Fibroblast of villous mesenchyme (primary cell): ENCODE measurements at regions not wholly inside any gene's neighbourhood (a gene's known extent, or its start where the extent isn't known, plus 50 kb on each side); places are given as distances from the start of the nearest gene placed in this dataset.

ENCODE experiments used
- DNase-seq: peaks from one replicate; pipeline ENCODE4 v3.0.0-alpha.2; 2010; ENCODE audit warnings: low read depth
- H3K4me3 ChIP-seq: 2 replicates; pipeline ENCODE4 v1.5.1; 2011; ENCODE audit warnings: low read depth, mild to moderate bottlenecking, low read length
- CTCF ChIP-seq: IDR thresholded peaks from 2 replicates; pipeline ENCODE4 v1.5.1; 2012; ENCODE audit warnings: low read depth, mild to moderate bottlenecking, low read length; ENCODE audit not compliant: insufficient read depth

GRCh38 chr7:46493196-46493595, 572.1 kb upstream of the IGFBP3 start:
- no peak overlapping the region for H3K4me3 ChIP-seq
- no peak for DNase-seq
- TF ChIP-seq CTCF: peak; percentile 7

GRCh38 chr7:46492466-46492865, 571.4 kb upstream of the IGFBP3 start:
- H3K4me3 ChIP-seq: no peak overlapping the region
- no peak for DNase-seq
- no peak for TF ChIP-seq CTCF

- no peak for DNase-seq
- no peak overlapping the region for H3K4me3 ChIP-seq
- no peak for TF ChIP-seq CTCF
Measured at GRCh38 chr7:46490406-46490805, 569.3 kb upstream of the IGFBP3 start.

GRCh38 chr7:46489106-46489505, 568.0 kb upstream of the IGFBP3 start:
- DNase-seq: no peak
- no peak for TF ChIP-seq CTCF

GRCh38 chr7:46488607-46489006, 567.5 kb upstream of the IGFBP3 start:
- DNase-seq: no peak
- no peak for TF ChIP-seq CTCF

More at GRCh38 chr7:46489106-46489505, 568.0 kb upstream of the IGFBP3 start:
- H3K4me3 ChIP-seq: no peak overlapping the region

GRCh38 chr7:46486256-46487206, 565.5 kb upstream of the IGFBP3 start:
- H3K4me3 ChIP-seq: no peak overlapping the region
- no peak for TF ChIP-seq CTCF
- peak; percentile 95 for DNase-seq

More at GRCh38 chr7:46488607-46489006, 567.5 kb upstream of the IGFBP3 start:
- H3K4me3 ChIP-seq: no peak overlapping the region
